ENCODE measurements at regions not wholly inside any gene's neighbourhood (a gene's known extent, or its start where the extent isn't known, plus 50 kb on each side); places are given as distances from the start of the nearest gene placed in this dataset.

DNA sequence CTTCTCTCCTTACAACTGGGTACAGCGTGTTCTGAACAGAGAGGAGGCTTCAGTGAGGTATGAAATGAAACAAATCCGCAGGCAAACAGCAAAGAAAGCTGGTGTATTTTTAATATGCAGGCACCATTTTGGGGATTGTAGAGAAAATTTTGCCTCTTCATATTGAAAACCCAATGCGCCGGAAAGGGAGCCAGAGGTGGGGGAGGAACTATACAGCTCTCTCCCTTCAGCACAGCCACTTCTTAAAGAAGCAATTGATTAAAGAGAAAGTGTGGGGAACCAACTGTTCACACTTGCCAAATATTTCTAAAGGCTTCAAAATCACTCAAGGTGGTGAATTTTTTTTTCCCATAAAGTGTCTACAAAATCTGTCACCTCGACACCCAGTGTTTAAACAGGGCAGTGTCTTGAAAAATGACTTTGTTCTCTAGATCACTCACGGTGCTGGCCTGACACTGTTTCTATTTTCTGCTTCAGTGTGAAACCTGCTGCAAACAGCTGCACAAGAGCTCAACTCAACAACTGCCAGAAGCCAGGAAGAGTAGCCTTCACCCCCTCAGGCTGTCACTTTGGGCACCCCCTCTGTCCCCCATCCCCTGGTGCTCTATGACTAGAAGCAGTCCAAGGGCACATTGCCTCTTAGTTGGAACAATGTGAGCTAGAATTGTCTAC is 123.8 kb upstream of the CTTNBP2NL start:
- no peaks in the 10 kb centered on the region for H3K9me3 ChIP-seq (ENCODE audit: low read depth)
- no peaks in the 10 kb centered on the region for H3K27me3 ChIP-seq
- peaks cover 3% of the 10 kb centered on the region for H3K4me1 ChIP-seq (ENCODE audit: low read depth)
- no peak overlapping the region for H3K4me3 ChIP-seq
- TF ChIP-seq, protein P1, sequence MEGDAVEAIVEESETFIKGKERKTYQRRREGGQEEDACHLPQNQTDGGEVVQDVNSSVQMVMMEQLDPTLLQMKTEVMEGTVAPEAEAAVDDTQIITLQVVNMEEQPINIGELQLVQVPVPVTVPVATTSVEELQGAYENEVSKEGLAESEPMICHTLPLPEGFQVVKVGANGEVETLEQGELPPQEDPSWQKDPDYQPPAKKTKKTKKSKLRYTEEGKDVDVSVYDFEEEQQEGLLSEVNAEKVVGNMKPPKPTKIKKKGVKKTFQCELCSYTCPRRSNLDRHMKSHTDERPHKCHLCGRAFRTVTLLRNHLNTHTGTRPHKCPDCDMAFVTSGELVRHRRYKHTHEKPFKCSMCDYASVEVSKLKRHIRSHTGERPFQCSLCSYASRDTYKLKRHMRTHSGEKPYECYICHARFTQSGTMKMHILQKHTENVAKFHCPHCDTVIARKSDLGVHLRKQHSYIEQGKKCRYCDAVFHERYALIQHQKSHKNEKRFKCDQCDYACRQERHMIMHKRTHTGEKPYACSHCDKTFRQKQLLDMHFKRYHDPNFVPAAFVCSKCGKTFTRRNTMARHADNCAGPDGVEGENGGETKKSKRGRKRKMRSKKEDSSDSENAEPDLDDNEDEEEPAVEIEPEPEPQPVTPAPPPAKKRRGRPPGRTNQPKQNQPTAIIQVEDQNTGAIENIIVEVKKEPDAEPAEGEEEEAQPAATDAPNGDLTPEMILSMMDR (IDR thresholded peaks at IDR 0.05; ENCODE audit: low read depth, low read length): no peak
- H3K36me3 ChIP-seq: no peaks in the 10 kb centered on the region
- no peak for DNase-seq (ENCODE audit: low read depth in 1 of 2, low spot score in 1 of 2)
- no peak overlapping the region for H3K27ac ChIP-seq

DNA sequence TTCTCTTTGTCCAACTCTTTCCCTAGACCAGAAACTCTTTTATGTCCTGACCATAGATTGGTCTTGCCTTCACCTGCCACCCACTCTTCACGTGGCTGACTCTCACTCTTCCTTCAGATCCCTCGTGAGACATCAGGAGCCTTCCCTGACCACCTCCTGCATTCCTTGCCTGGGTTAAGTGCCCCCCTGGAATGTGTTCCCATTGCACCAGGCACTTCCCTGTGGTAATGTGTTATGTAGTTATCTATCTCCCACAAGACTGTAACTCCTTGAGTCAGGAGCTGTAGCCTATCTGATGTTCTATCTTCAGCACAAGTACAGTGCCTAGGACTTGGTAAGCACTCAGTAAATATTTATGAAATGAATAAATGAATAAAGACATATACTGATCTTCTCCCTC is 111.2 kb upstream of the CTTNBP2NL start:
- no peaks in the 10 kb centered on the region for H3K9me3 ChIP-seq (ENCODE audit: low read depth)
- H3K27me3 ChIP-seq: peaks cover 12% of the 10 kb centered on the region
- no peak overlapping the region for H3K27ac ChIP-seq
- H3K4me1 ChIP-seq (ENCODE audit: low read depth): no peaks in the 10 kb centered on the region
- H3K4me3 ChIP-seq: no peak overlapping the region
- TF ChIP-seq, protein P1 (IDR thresholded peaks at IDR 0.05; ENCODE audit: low read depth, low read length): no peak
- H3K36me3 ChIP-seq: no peaks in the 10 kb centered on the region
- DNase-seq (ENCODE audit: low read depth in 1 of 2, low spot score in 1 of 2): no peak

DNA sequence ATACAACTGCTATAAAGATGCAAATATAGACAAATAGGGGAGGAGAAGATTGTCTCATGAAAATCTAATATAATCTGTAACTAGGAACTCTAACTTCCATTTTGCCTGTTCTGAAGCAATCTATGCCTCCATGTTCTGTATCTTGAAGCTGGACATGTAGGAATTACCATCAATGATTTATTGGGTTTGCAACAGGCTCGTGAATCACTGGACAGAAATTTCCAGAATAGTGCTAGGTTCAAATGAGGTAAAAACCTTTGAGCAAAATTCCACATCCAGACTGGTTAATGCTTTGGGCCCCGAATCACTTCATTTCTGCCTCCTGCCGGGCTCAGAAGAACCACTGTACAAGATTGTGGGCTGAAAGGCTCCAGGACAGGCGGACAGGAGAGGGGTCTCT is 110.7 kb upstream of the CTTNBP2NL start:
- TF ChIP-seq, protein P1 (IDR thresholded peaks at IDR 0.05; ENCODE audit: low read depth, low read length): no peak
- Histone ChIP-seq H3K4me1 (ENCODE audit: low read depth) (no peaks in the 10 kb centered on the region), H3K27me3 (peaks cover 10% of the 10 kb centered on the region), H3K4me3 (no peak overlapping the region), H3K27ac (no peak overlapping the region), H3K36me3 (no peaks in the 10 kb centered on the region), H3K9me3 (ENCODE audit: low read depth) (no peaks in the 10 kb centered on the region)
- DNase-seq (ENCODE audit: low read depth in 1 of 2, low spot score in 1 of 2): no peak

DNA sequence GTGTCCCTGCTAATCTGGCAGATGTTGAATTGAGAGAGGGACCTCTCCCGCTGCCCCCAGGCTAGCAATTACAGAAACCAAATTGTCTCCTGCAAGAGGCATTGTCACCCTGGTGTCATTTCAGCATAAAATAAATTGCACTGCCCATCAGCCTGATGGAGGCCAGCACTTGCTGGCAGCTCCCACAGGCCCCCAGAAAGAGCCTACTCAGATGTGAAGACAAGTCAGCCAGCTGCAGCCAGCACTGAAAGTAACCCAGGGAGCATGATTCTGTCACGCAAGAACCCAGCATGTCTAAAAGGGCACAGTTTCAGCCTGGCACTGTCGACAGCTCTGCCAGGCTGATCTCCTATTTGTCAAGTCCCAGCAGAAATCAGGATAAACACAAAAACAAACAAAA is 110.3 kb upstream of the CTTNBP2NL start:
- TF ChIP-seq, protein P1 (IDR thresholded peaks at IDR 0.05; ENCODE audit: low read depth, low read length): no peak
- Histone ChIP-seq H3K27ac (no peak overlapping the region), H3K4me1 (ENCODE audit: low read depth) (no peaks in the 10 kb centered on the region), H3K27me3 (peaks cover 6% of the 10 kb centered on the region), H3K36me3 (no peaks in the 10 kb centered on the region), H3K9me3 (ENCODE audit: low read depth) (no peaks in the 10 kb centered on the region), H3K4me3 (no peak overlapping the region)
- no peak for DNase-seq (ENCODE audit: low read depth in 1 of 2, low spot score in 1 of 2)

DNA sequence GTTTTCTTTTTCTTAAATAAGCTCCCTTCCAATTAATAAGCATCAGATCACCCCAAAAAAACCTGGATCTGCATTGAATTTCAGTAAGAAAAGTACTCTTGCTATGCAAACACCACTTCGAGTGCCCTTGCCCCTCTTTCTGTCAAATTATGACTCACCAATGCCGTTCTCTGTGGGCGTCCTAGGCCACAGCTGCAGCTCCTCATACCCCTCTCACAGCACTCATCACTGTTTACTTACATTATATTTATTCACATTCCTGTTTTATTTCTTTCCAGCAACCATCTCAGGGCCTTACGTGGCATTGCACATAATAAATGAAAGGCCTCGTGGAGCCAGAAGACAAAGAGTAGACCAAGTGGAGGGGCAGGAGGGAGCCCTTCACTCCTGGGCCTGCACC is 99.1 kb upstream of the CTTNBP2NL start:
- Histone ChIP-seq H3K4me1 (ENCODE audit: low read depth) (no peaks in the 10 kb centered on the region), H3K9me3 (ENCODE audit: low read depth) (no peaks in the 10 kb centered on the region), H3K36me3 (no peaks in the 10 kb centered on the region), H3K27ac (no peak overlapping the region), H3K27me3 (peaks cover 12% of the 10 kb centered on the region), H3K4me3 (no peak overlapping the region)
- DNase-seq (ENCODE audit: low read depth in 1 of 2, low spot score in 1 of 2): peak in 1 of 2 donors; percentile 53
- TF ChIP-seq, protein P1 (IDR thresholded peaks at IDR 0.05; ENCODE audit: low read depth, low read length): no peak
